Neutrophil (primary cell): ENCODE measurements at regions not wholly inside any gene's neighbourhood (a gene's known extent, or its start where the extent isn't known, plus 50 kb on each side); places are given as distances from the start of the nearest gene placed in this dataset.

Experiments used
- H3K27ac ChIP-seq: fragments of 200-600 bp; sonication (generic); 2 replicates; pipeline ENCODE4 v1.5.1; 2016; ENCODE audit warnings: mild to moderate bottlenecking, moderate library complexity
- H3K27me3 ChIP-seq: fragments of 200-600 bp; sonication (generic); 2 replicates; pipeline ENCODE4 v1.6.0; 2016; ENCODE audit warnings: mild to moderate bottlenecking
- H3K36me3 ChIP-seq: fragments of 200-600 bp; sonication (generic); 2 replicates; pipeline ENCODE4 v1.5.1; 2017
- H3K4me1 ChIP-seq, 2 experiments: fragments of 200-600 bp in 1 of 2; sonication (generic) in 1 of 2; 1 replicate in 1 of 2; 2 replicates in 1 of 2; pipeline versions ENCODE4 v1.5.1 to v1.6.1; 2013 to 2016; ENCODE audit warnings: low read depth in 1 of 2, low read length in 1 of 2, mild to moderate bottlenecking in 1 of 2, moderate library complexity in 1 of 2; ENCODE audit not compliant: control insufficient read depth in 1 of 2, insufficient read depth in 1 of 2
- H3K4me3 ChIP-seq, 2 experiments: fragments of 200-600 bp in 1 of 2; sonication (generic) in 1 of 2; 1 replicate in 1 of 2; 2 replicates in 1 of 2; pipeline ENCODE4 v1.5.1; 2013 to 2016; ENCODE audit warnings: low read depth in 1 of 2, low read length in 1 of 2, mild to moderate bottlenecking in 1 of 2, moderate library complexity in 1 of 2
- H3K9me3 ChIP-seq: fragments of 200-600 bp; sonication (generic); 2 replicates; pipeline ENCODE4 v1.5.1; 2016
- CTCF ChIP-seq: fragments of 200-600 bp; sonication (generic); IDR thresholded peaks from 2 replicates; pipeline ENCODE4 v1.5.1; 2016; ENCODE audit warnings: antibody characterized with exemption

GRCh38 chr13:30138511-30138910, 168.8 kb downstream of the KATNAL1 start:
- H3K4me1 ChIP-seq: no peaks in the 10 kb centered on the region

DNA sequence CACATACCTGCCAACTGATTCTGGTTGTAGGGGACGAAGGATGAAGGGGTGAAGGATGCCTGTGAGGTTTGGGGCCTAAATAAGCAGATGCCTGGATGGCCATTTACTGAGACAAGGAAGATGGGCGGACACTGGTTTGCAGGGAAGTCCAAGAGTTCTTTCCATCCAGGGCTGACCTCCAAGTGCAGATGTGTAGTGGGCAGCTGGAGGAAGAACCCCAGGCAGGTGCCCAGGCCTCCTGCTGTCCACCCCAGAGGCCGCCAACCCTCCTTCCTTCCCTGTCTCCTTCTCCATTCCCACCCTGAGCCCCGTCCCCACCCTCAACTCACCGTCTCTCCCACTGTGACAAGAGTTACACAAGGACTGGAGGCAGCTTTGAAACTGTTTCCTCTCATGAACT, 171.5 kb downstream of the KATNAL1 start:
- Histone ChIP-seq H3K4me1 (peaks cover 0 to 3% of the 10 kb centered on the region in 2 experiments), H3K27me3 (peaks cover 9% of the 10 kb centered on the region), H3K27ac (no peak overlapping the region), H3K4me3 (no peak overlapping the region), H3K9me3 (no peaks in the 10 kb centered on the region), H3K36me3 (no peaks in the 10 kb centered on the region)
- TF ChIP-seq CTCF: no peak

More at GRCh38 chr13:30138511-30138910, 168.8 kb downstream of the KATNAL1 start:
- Histone ChIP-seq H3K27me3 (peaks cover 9% of the 10 kb centered on the region), H3K9me3 (no peaks in the 10 kb centered on the region), H3K36me3 (no peaks in the 10 kb centered on the region), H3K27ac (no peak overlapping the region), H3K4me3 (no peak overlapping the region)
- no peak for TF ChIP-seq CTCF

- no peak for TF ChIP-seq CTCF
- no peak overlapping the region for H3K4me3 ChIP-seq
- H3K36me3 ChIP-seq: no peaks in the 10 kb centered on the region
- H3K27ac ChIP-seq: no peak overlapping the region
- no peaks in the 10 kb centered on the region for H3K9me3 ChIP-seq
- peaks cover 9% of the 10 kb centered on the region for H3K27me3 ChIP-seq
- H3K4me1 ChIP-seq: peaks cover 0 to 3% of the 10 kb centered on the region in 2 experiments
These were observed 172.0 kb downstream of the KATNAL1 start for GRCh38 chr13:30135351-30135750.

- H3K4me1 ChIP-seq: peaks cover 0 to 3% of the 10 kb centered on the region in 2 experiments
- H3K36me3 ChIP-seq: no peaks in the 10 kb centered on the region
- no peak overlapping the region for H3K4me3 ChIP-seq
- H3K9me3 ChIP-seq: no peaks in the 10 kb centered on the region
- no peak for TF ChIP-seq CTCF
- H3K27ac ChIP-seq: no peak overlapping the region
- H3K27me3 ChIP-seq: peaks cover 9% of the 10 kb centered on the region
These were observed 172.8 kb downstream of the KATNAL1 start for GRCh38 chr13:30134578-30134977.

DNA sequence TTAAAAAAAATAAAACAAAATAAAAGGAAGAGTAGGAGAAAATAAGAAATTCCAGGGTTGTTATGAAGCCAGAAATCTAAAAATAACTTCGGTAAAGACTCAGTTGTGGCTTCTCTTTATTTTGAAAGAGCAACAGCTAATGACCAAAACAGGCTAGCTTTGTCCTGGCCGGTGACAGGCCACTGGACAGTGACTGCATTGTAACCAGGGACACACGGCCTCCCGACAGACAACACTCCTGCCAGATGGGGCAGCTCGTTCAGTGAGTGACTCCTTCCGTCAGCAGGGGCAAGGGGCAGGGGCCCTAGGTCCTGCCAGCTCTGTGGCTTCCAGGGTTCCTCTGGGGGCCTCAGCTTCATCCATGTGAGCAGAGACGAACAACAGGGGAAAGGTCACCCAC, 173.4 kb downstream of the KATNAL1 start:
- H3K4me1 ChIP-seq: peaks cover 0 to 3% of the 10 kb centered on the region in 2 experiments
- no peak overlapping the region for H3K27ac ChIP-seq

More for the DNA sequence above, 173.4 kb downstream of the KATNAL1 start:
- peaks cover 9% of the 10 kb centered on the region for H3K27me3 ChIP-seq
- H3K9me3 ChIP-seq: no peaks in the 10 kb centered on the region
- no peak overlapping the region for H3K4me3 ChIP-seq
- no peak for TF ChIP-seq CTCF
- no peaks in the 10 kb centered on the region for H3K36me3 ChIP-seq
